ENCODE measurements at regions not wholly inside any gene's neighbourhood (a gene's known extent, or its start where the extent isn't known, plus 50 kb on each side); places are given as distances from the start of the nearest gene placed in this dataset.

DNA sequence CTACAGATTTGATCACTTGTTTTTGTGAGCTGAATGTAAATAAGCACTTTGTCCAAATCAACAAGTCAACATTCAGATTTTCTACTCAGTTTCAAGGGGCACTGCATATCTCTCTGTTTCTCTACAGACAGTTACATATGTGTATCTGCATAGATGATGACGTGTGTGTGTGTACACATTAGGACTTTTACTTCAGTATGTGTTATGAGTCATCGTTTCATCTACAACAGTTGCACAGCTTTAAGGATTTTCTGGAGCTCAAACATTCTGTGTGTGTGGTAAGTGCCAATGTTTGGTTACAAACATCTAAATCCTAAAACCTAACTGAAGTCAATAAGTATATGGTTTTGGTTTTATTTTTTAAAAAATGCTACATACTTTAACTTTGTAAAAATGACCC, 494.5 kb upstream of the PBX1 start:
- TF ChIP-seq, protein P1, sequence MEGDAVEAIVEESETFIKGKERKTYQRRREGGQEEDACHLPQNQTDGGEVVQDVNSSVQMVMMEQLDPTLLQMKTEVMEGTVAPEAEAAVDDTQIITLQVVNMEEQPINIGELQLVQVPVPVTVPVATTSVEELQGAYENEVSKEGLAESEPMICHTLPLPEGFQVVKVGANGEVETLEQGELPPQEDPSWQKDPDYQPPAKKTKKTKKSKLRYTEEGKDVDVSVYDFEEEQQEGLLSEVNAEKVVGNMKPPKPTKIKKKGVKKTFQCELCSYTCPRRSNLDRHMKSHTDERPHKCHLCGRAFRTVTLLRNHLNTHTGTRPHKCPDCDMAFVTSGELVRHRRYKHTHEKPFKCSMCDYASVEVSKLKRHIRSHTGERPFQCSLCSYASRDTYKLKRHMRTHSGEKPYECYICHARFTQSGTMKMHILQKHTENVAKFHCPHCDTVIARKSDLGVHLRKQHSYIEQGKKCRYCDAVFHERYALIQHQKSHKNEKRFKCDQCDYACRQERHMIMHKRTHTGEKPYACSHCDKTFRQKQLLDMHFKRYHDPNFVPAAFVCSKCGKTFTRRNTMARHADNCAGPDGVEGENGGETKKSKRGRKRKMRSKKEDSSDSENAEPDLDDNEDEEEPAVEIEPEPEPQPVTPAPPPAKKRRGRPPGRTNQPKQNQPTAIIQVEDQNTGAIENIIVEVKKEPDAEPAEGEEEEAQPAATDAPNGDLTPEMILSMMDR (conservative IDR thresholded peaks at IDR 0.05 in 1 of 2, IDR thresholded peaks at IDR 0.05 in 1 of 2; ENCODE audit: extremely low read depth in 1 of 2, insufficient read depth in 1 of 2, low read depth in 1 of 2, low read length in 2 of 2) = no peak
- TF ChIP-seq EZH2 (IDR thresholded peaks at IDR 0.05; ENCODE audit: borderline replicate concordance, low read length) = no peak
